ENCODE measurements at regions not wholly inside any gene's neighbourhood (a gene's known extent, or its start where the extent isn't known, plus 50 kb on each side); places are given as distances from the start of the nearest gene placed in this dataset.
A peak's percentile ranks its signal among the peaks of the same experiment; 100 is the strongest.

DNA sequence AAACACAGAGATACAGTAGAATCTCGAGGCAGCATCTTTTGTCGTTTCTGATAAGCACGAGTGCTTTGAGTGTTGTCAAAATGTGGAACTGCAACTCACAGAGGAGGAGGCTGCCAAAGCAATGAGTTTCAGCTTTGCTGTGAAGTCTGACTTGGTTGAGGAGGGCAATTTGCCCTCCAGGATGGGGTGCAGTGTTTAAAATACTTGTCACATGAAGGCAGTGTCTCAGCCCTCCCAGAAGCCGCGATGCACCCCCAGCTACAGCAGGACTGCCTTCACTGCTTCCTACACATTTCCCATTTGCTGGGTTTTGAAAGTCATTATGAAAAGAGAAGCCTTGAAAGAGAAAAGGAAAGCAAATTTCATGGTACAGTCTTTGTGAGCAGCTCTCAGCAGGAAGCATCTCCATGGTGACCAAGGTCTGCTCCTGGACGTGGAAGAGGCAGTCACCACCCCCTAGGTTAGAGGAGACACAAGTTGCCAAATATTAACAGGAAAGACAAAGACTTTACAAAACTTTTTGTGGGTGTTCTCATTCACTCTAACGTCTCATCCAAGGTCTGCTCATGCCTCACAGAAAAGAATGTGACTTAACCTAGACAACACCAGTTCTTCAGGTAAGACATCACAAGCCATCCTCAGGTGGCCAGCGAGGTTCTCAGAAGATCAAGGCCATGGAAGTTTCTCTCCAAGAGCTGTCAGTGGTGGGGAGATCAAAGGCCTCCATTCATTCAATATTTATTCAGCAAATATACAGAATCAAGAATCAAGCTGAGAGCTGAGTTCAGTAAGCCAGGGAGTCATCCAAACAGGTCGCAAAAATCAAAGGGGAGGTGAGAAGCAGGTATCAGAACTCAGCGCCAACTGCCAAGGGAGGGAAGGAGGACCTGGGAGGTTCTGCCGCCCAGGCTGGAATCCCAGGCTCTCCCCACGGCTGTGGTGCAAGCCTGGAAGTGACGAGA is 476.0 kb downstream of the EIPR1 start:
- no peaks in the 10 kb centered on the region for H3K36me3 ChIP-seq (ENCODE audit: control insufficient read depth, low read length)
- H3K4me2 ChIP-seq (ENCODE audit: low read length), result peak overlapping the region; percentile 46
- H3F3A ChIP-seq (ENCODE audit: control insufficient read depth, insufficient read depth), result peaks cover 2% of the 10 kb centered on the region; the same call in 1 of the 2 replicates
- peak overlapping the region; percentile 20; the same call in 1 of the 2 replicates for H3K27ac ChIP-seq (ENCODE audit: low read depth, low read length)
- peaks cover 22% of the 10 kb centered on the region for H3K4me1 ChIP-seq (ENCODE audit: control insufficient read depth, low read length)
- H3K27me3 ChIP-seq (ENCODE audit: control insufficient read depth, low read length), result no peaks in the 10 kb centered on the region
- no peaks in the 10 kb centered on the region for H3K79me2 ChIP-seq (ENCODE audit: control insufficient read depth, low read length)
- H3K9me3 ChIP-seq (ENCODE audit: control insufficient read depth, insufficient read depth, low read length), result no peaks in the 10 kb centered on the region
- no peaks in the 10 kb centered on the region for H4K20me1 ChIP-seq (ENCODE audit: control insufficient read depth, insufficient read depth, low read depth, low read length)
- no peaks in the 10 kb centered on the region for H3K9me2 ChIP-seq (replicated peaks; ENCODE audit: control insufficient read depth, low read length)
- TF ChIP-seq, protein P1, sequence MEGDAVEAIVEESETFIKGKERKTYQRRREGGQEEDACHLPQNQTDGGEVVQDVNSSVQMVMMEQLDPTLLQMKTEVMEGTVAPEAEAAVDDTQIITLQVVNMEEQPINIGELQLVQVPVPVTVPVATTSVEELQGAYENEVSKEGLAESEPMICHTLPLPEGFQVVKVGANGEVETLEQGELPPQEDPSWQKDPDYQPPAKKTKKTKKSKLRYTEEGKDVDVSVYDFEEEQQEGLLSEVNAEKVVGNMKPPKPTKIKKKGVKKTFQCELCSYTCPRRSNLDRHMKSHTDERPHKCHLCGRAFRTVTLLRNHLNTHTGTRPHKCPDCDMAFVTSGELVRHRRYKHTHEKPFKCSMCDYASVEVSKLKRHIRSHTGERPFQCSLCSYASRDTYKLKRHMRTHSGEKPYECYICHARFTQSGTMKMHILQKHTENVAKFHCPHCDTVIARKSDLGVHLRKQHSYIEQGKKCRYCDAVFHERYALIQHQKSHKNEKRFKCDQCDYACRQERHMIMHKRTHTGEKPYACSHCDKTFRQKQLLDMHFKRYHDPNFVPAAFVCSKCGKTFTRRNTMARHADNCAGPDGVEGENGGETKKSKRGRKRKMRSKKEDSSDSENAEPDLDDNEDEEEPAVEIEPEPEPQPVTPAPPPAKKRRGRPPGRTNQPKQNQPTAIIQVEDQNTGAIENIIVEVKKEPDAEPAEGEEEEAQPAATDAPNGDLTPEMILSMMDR (IDR thresholded peaks at IDR 0.05; ENCODE audit: low read depth, low read length, poor library complexity, severe bottlenecking), result no peak
- TF ChIP-seq EZH2phosphoT487 (IDR thresholded peaks at IDR 0.05; ENCODE audit: borderline replicate concordance, low read length), result no peak
- H3K4me3 ChIP-seq (ENCODE audit: low read length), result peak overlapping the region; percentile 32

GRCh38 chr2:2899826-2900225 is 477.8 kb downstream of the EIPR1 start:
- Histone ChIP-seq H3K27me3 (ENCODE audit: control insufficient read depth, low read length) (no peaks in the 10 kb centered on the region), H3K27ac (ENCODE audit: low read depth, low read length) (no peak overlapping the region), H3K79me2 (ENCODE audit: control insufficient read depth, low read length) (no peaks in the 10 kb centered on the region), H3K36me3 (ENCODE audit: control insufficient read depth, low read length) (no peaks in the 10 kb centered on the region), H3K9me3 (ENCODE audit: control insufficient read depth, insufficient read depth, low read length) (no peaks in the 10 kb centered on the region), H3K9me2 (replicated peaks; ENCODE audit: control insufficient read depth, low read length) (no peaks in the 10 kb centered on the region), H3F3A (ENCODE audit: control insufficient read depth, insufficient read depth) (peaks cover 2% of the 10 kb centered on the region; the same call in 1 of the 2 replicates), H3K4me2 (ENCODE audit: low read length) (no peak overlapping the region), H3K4me1 (ENCODE audit: control insufficient read depth, low read length) (peaks cover 22% of the 10 kb centered on the region), H4K20me1 (ENCODE audit: control insufficient read depth, insufficient read depth, low read depth, low read length) (no peaks in the 10 kb centered on the region), H3K4me3 (ENCODE audit: low read length) (no peak overlapping the region)
- no peak for TF ChIP-seq EZH2phosphoT487 (IDR thresholded peaks at IDR 0.05; ENCODE audit: borderline replicate concordance, low read length)
- TF ChIP-seq, protein P1 (IDR thresholded peaks at IDR 0.05; ENCODE audit: low read depth, low read length, poor library complexity, severe bottlenecking), result no peak

DNA sequence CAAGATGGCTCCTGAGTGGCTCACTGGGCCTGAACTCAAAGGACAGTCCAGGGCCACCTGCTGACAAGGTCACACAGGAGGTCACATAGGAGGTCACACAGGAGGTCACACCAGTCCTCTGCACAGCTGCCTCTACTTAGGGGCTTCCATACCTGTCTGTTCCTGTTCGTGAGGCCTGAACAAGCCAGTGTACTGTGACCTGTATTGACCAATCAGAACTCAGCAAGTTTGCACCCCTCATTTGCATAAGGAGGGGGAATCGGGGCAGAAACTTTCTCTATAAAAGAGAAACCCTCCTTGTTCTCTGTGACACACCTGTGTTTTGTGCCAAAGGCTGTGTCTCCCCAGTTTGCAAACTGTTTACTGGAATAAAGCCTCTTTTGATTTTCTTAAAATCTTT is 478.9 kb downstream of the EIPR1 start:
- Histone ChIP-seq H3K27ac (ENCODE audit: low read depth, low read length) (no peak overlapping the region), H4K20me1 (ENCODE audit: control insufficient read depth, insufficient read depth, low read depth, low read length) (no peaks in the 10 kb centered on the region), H3K4me1 (ENCODE audit: control insufficient read depth, low read length) (peaks cover 22% of the 10 kb centered on the region), H3K27me3 (ENCODE audit: control insufficient read depth, low read length) (no peaks in the 10 kb centered on the region), H3K9me2 (replicated peaks; ENCODE audit: control insufficient read depth, low read length) (no peaks in the 10 kb centered on the region), H3K79me2 (ENCODE audit: control insufficient read depth, low read length) (no peaks in the 10 kb centered on the region), H3K9me3 (ENCODE audit: control insufficient read depth, insufficient read depth, low read length) (no peaks in the 10 kb centered on the region), H3F3A (ENCODE audit: control insufficient read depth, insufficient read depth) (peaks cover 2% of the 10 kb centered on the region; the same call in 1 of the 2 replicates), H3K36me3 (ENCODE audit: control insufficient read depth, low read length) (no peaks in the 10 kb centered on the region), H3K4me3 (ENCODE audit: low read length) (peak overlapping the region; percentile 30; the same call in 1 of the 2 replicates), H3K4me2 (ENCODE audit: low read length) (peak overlapping the region; percentile 38)
- TF ChIP-seq, protein P1 (IDR thresholded peaks at IDR 0.05; ENCODE audit: low read depth, low read length, poor library complexity, severe bottlenecking), result no peak
- no peak for TF ChIP-seq EZH2phosphoT487 (IDR thresholded peaks at IDR 0.05; ENCODE audit: borderline replicate concordance, low read length)

Data from DOHH2 (cell line).